SK-N-MC (cell line): ENCODE measurements at regions not wholly inside any gene's neighbourhood (a gene's known extent, or its start where the extent isn't known, plus 50 kb on each side); places are given as distances from the start of the nearest gene placed in this dataset.

Experiments
- EZH2 ChIP-seq: fragments of 200-600 bp; sonication (generic); IDR thresholded peaks from one replicate; pipeline ENCODE4 v1.6.1; 2017; ENCODE audit warnings: antibody characterized with exemption
- FOXP2 ChIP-seq: optimal IDR thresholded peaks from 2 replicates; pipeline ENCODE3; 2011; ENCODE audit warnings: mild to moderate bottlenecking, moderate library complexity; ENCODE audit not compliant: insufficient read depth; ENCODE audit errors: extremely low read length, control extremely low read depth
- POLR2AphosphoS5 ChIP-seq: IDR thresholded peaks from 2 replicates; pipeline ENCODE4 v1.6.1; 2012; ENCODE audit warnings: mild to moderate bottlenecking, low read depth, low read length, borderline replicate concordance

- TF ChIP-seq POLR2AphosphoS5 (no peak), EZH2 (no peak), FOXP2 (no peak)
Observed at GRCh38 chr10:64463406-64463805, 942.2 kb downstream of the REEP3 start.
